HUES64 (cell line): ENCODE measurements at regions not wholly inside any gene's neighbourhood (a gene's known extent, or its start where the extent isn't known, plus 50 kb on each side); places are given as distances from the start of the nearest gene placed in this dataset.

Experiments used
- H3K27ac ChIP-seq: 2 replicates; pipeline ENCODE4 v1.7.0; 2013; ENCODE audit warnings: low read depth, low read length, inconsistent platforms
- H3K27me3 ChIP-seq: 2 replicates; pipeline ENCODE4 v1.6.1; 2013; ENCODE audit warnings: mild to moderate bottlenecking, low read length; ENCODE audit not compliant: insufficient read depth
- H3K36me3 ChIP-seq: 2 replicates; pipeline ENCODE4 v1.6.1; 2013; ENCODE audit warnings: mild to moderate bottlenecking, low read length; ENCODE audit not compliant: insufficient read depth
- H3K4me1 ChIP-seq: 2 replicates; pipeline ENCODE4 v1.6.1; 2013; ENCODE audit warnings: mild to moderate bottlenecking, low read length, moderate library complexity; ENCODE audit not compliant: insufficient read depth
- H3K4me3 ChIP-seq: 2 replicates; pipeline ENCODE4 v1.5.1; 2013; ENCODE audit warnings: mild to moderate bottlenecking, low read length, moderate library complexity
- H3K9ac ChIP-seq: 2 replicates; pipeline ENCODE4 v1.6.1; 2013; ENCODE audit warnings: mild to moderate bottlenecking, low read depth, low read length
- H3K9me3 ChIP-seq: 2 replicates; pipeline ENCODE4 v1.6.1; 2013; ENCODE audit warnings: low read depth, low read length; ENCODE audit not compliant: insufficient read depth
- WGBS: fragments of 150-250, 120-280 bp; methylation state at CpG from one replicate; pipeline ENCODE4 v1.1.7; 2013; ENCODE audit warnings: missing lambda C conversion rate; 5-methylcytosine and 5-hydroxymethylcytosine counted together

- H3K4me3 ChIP-seq: no peak overlapping the region
- H3K27ac ChIP-seq: no peak overlapping the region
- H3K27me3 ChIP-seq: no peaks in the 10 kb centered on the region
- 88% methylated on average over 1 of the region's 1 CpG for WGBS
- H3K9me3 ChIP-seq: peaks cover 16% of the 10 kb centered on the region; the same call in 1 of the 2 replicates
- H3K36me3 ChIP-seq: no peaks in the 10 kb centered on the region
- no peak overlapping the region for H3K9ac ChIP-seq
- peaks cover 9% of the 10 kb centered on the region; the same call in 1 of the 2 replicates for H3K4me1 ChIP-seq
Observed at GRCh38 chr11:120044011-120044675, 93.8 kb downstream of the TRIM29 start.

DNA sequence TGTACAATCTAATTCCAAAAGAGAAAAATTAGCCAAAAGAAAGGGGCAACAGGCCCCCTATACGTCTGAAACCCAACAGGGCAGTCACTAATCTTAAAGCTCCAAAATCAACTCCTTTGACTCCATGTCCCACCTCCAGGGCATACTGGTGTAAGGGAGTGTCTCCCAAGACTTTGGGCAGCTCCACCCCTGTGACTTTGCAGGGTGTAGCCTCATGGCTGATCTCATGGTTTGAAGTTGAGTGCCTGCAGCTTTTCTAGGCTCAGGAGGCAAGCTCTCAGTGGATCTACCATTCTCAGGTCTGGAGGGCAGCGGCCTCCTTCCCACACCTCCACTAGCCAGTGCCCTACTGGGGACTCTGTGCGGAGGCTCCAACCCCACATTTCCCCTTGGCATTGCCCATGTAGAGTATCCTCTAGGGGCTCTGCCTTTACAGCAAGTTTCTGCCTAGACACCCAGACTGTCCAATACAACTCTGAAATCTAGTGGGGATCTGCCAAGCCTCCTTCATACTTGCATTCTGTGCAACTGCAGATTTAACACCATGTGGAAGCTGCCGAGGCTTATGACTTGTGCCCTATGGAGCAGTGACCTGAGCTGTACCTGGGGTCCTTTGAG is 94.5 kb downstream of the TRIM29 start:
- H3K9me3 ChIP-seq: peaks cover 16% of the 10 kb centered on the region; the same call in 1 of the 2 replicates
- 86% methylated on average over 4 of the region's 4 CpGs for WGBS
- peaks cover 9% of the 10 kb centered on the region; the same call in 1 of the 2 replicates for H3K4me1 ChIP-seq
- H3K27ac ChIP-seq: no peak overlapping the region
- no peak overlapping the region for H3K9ac ChIP-seq
- H3K36me3 ChIP-seq: no peaks in the 10 kb centered on the region
- no peaks in the 10 kb centered on the region for H3K27me3 ChIP-seq
- no peak overlapping the region for H3K4me3 ChIP-seq

- Histone ChIP-seq H3K27me3 (no peaks in the 10 kb centered on the region), H3K9me3 (peaks cover 9% of the 10 kb centered on the region), H3K36me3 (no peaks in the 10 kb centered on the region), H3K4me3 (no peak overlapping the region), H3K27ac (no peak overlapping the region), H3K9ac (no peak overlapping the region), H3K4me1 (peaks cover 9% of the 10 kb centered on the region; the same call in 1 of the 2 replicates)
- WGBS: no CpG with 5 or more reads among the region's 2 CpGs
Observed at GRCh38 chr11:120041625-120042024, 96.3 kb downstream of the TRIM29 start.

GRCh38 chr11:120040151-120040840 is 97.6 kb downstream of the TRIM29 start:
- H3K9me3 ChIP-seq: peaks cover 8% of the 10 kb centered on the region; the same call in 1 of the 2 replicates
- 87% methylated on average over 6 of the region's 6 CpGs for WGBS
- no peaks in the 10 kb centered on the region for H3K36me3 ChIP-seq
- H3K27ac ChIP-seq: no peak overlapping the region
- H3K4me1 ChIP-seq: peaks cover 9% of the 10 kb centered on the region; the same call in 1 of the 2 replicates
- H3K9ac ChIP-seq: no peak overlapping the region
- no peaks in the 10 kb centered on the region for H3K27me3 ChIP-seq
- H3K4me3 ChIP-seq: no peak overlapping the region

- H3K9me3 ChIP-seq: peaks cover 8% of the 10 kb centered on the region; the same call in 1 of the 2 replicates
- 91% methylated on average over 1 of the region's 1 CpG for WGBS
- peaks cover 4% of the 10 kb centered on the region; the same call in 1 of the 2 replicates for H3K4me1 ChIP-seq
- no peak overlapping the region for H3K9ac ChIP-seq
- no peaks in the 10 kb centered on the region for H3K36me3 ChIP-seq
- H3K27me3 ChIP-seq: no peaks in the 10 kb centered on the region
- no peak overlapping the region for H3K4me3 ChIP-seq
- H3K27ac ChIP-seq: no peak overlapping the region
Observed at GRCh38 chr11:120039039-120039438, 98.9 kb downstream of the TRIM29 start.

- H3K36me3 ChIP-seq: no peaks in the 10 kb centered on the region
- 88% methylated on average over 3 of the region's 3 CpGs for WGBS
- H3K4me3 ChIP-seq: no peak overlapping the region
- H3K9me3 ChIP-seq: peaks cover 8% of the 10 kb centered on the region; the same call in 1 of the 2 replicates
- H3K27me3 ChIP-seq: no peaks in the 10 kb centered on the region
- H3K4me1 ChIP-seq: no peaks in the 10 kb centered on the region
- no peak overlapping the region for H3K9ac ChIP-seq
- no peak overlapping the region for H3K27ac ChIP-seq
Observed at GRCh38 chr11:120037111-120037510, 100.8 kb downstream of the TRIM29 start.

DNA sequence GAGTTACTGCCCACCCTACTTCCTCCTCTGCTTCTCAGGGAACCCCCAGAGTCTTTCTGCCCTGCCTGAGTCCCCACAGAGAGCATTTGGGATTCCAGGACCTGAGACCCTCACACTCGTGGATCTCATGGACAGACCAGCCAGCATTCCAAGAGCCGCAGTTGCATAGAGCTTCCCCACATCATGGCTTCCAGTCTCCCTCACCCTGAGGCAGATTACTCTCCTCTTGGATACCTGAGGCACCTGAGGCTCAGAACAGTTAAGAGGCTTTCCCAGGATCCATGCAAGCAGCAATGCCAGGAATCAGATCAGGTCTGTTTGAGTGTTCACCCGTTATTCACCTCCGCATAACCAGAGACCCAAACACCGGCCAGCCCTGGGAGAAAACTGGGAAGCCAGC is 102.2 kb downstream of the TRIM29 start:
- Histone ChIP-seq H3K27me3 (no peaks in the 10 kb centered on the region), H3K9ac (no peak overlapping the region), H3K9me3 (peaks cover 8% of the 10 kb centered on the region; the same call in 1 of the 2 replicates), H3K4me1 (no peaks in the 10 kb centered on the region), H3K36me3 (no peaks in the 10 kb centered on the region), H3K4me3 (no peak overlapping the region), H3K27ac (no peak overlapping the region)
- WGBS: 97% methylated on average over 5 of the region's 5 CpGs

- Histone ChIP-seq H3K4me1 (no peaks in the 10 kb centered on the region), H3K9me3 (peaks cover 8% of the 10 kb centered on the region; the same call in 1 of the 2 replicates), H3K27ac (no peak overlapping the region), H3K9ac (no peak overlapping the region), H3K27me3 (no peaks in the 10 kb centered on the region), H3K4me3 (no peak overlapping the region), H3K36me3 (no peaks in the 10 kb centered on the region)
- WGBS: 89% methylated on average over 9 of the region's 9 CpGs
Observed at GRCh38 chr11:120034881-120035630, 102.9 kb downstream of the TRIM29 start.

DNA sequence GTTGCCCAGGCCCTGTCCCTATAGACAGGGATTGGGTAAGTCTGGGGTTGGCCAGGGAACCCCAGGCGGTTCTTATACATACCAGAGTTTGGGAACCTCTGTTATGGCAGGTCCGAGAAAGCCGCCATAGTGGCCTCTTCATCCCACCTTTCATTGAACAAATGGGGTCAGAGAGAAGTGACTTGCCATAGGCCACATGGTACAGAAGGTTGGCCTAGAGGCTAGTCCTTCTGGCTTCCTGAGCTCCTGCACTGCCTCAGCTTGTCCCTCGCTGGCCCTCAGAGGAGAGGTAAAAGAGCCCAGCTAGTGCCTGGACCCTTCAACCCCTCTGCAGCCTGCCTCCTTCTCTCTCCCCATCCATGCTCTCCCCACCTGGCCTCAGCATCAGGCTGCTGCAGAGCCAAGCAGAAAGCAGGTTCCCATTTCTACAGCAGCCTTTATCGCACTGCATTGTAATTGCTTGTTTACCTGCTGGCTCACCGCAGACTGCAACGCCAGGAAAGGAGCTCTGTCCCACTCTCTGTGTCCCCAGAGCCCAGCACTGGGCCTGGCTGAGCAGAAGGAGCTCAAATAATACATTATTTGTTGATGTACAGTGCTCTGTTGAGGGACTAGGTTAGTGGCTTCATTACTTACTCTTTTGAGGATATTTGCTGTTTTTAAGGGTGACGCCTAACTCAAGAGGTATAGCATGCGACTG is 103.6 kb downstream of the TRIM29 start:
- H3K4me3 ChIP-seq: no peak overlapping the region

GRCh38 chr11:120032766-120033390 is 105.0 kb downstream of the TRIM29 start:
- H3K4me1 ChIP-seq: no peaks in the 10 kb centered on the region
- H3K4me3 ChIP-seq: no peak overlapping the region
- H3K27ac ChIP-seq: no peak overlapping the region
- H3K9ac ChIP-seq: no peak overlapping the region
- 90% methylated on average over 10 of the region's 10 CpGs for WGBS
- peaks cover 8% of the 10 kb centered on the region; the same call in 1 of the 2 replicates for H3K9me3 ChIP-seq
- H3K27me3 ChIP-seq: no peaks in the 10 kb centered on the region
- no peaks in the 10 kb centered on the region for H3K36me3 ChIP-seq

More for the DNA sequence above, 103.6 kb downstream of the TRIM29 start:
- peaks cover 8% of the 10 kb centered on the region; the same call in 1 of the 2 replicates for H3K9me3 ChIP-seq
- no peaks in the 10 kb centered on the region for H3K36me3 ChIP-seq
- 87% methylated on average over 9 of the region's 9 CpGs for WGBS
- no peaks in the 10 kb centered on the region for H3K27me3 ChIP-seq
- H3K4me1 ChIP-seq: no peaks in the 10 kb centered on the region
- H3K9ac ChIP-seq: no peak overlapping the region
- H3K27ac ChIP-seq: no peak overlapping the region
